HPDE6-E6E7 (cell line): ENCODE measurements at regions not wholly inside any gene's neighbourhood (a gene's known extent, or its start where the extent isn't known, plus 50 kb on each side); places are given as distances from the start of the nearest gene placed in this dataset.

ENCODE experiments used
- DNase-seq: peaks from one replicate; pipeline ENCODE4 v3.0.0; 2011; ENCODE audit warnings: missing footprints; ENCODE audit errors: extremely low spot score

GRCh38 chr4:36493251-36493650 lies 211.8 kb downstream of the DTHD1 start:
- no peak for DNase-seq

- DNase-seq = no peak
Observed at GRCh38 chr4:36494016-36494415, 212.6 kb downstream of the DTHD1 start.

- no peak for DNase-seq
Observed at GRCh38 chr4:36494747-36495146, 213.3 kb downstream of the DTHD1 start.

- DNase-seq = peak; percentile 21
Observed at GRCh38 chr4:36502350-36502749, 220.9 kb downstream of the DTHD1 start.

- no peak for DNase-seq
Observed at GRCh38 chr4:36508394-36508793, 227.0 kb downstream of the DTHD1 start.

GRCh38 chr4:36509845-36510244 lies 228.4 kb downstream of the DTHD1 start:
- DNase-seq = no peak

- no peak for DNase-seq
Observed at GRCh38 chr4:36511785-36512184, 230.4 kb downstream of the DTHD1 start.

- no peak for DNase-seq
Observed at GRCh38 chr4:36516522-36517095, 235.2 kb downstream of the DTHD1 start.

- DNase-seq = no peak
Observed at GRCh38 chr4:36523182-36523581, 241.8 kb downstream of the DTHD1 start.

GRCh38 chr4:36532670-36533379 lies 251.4 kb downstream of the DTHD1 start:
- no peak for DNase-seq

GRCh38 chr4:36533944-36534343 lies 252.5 kb downstream of the DTHD1 start:
- DNase-seq = no peak

- DNase-seq = no peak
Observed at GRCh38 chr4:36547383-36547782, 266.0 kb downstream of the DTHD1 start.

GRCh38 chr4:36549252-36549651 lies 267.8 kb downstream of the DTHD1 start:
- DNase-seq = no peak

- DNase-seq = no peak
Observed at GRCh38 chr4:36549992-36550391, 268.6 kb downstream of the DTHD1 start.

- DNase-seq = no peak
Observed at GRCh38 chr4:36551697-36552214, 270.3 kb downstream of the DTHD1 start.

- DNase-seq = no peak
Observed at GRCh38 chr4:36553029-36553428, 271.6 kb downstream of the DTHD1 start.

- no peak for DNase-seq
Observed at GRCh38 chr4:36553453-36553852, 272.0 kb downstream of the DTHD1 start.

GRCh38 chr4:36556984-36557383 lies 275.6 kb downstream of the DTHD1 start:
- no peak for DNase-seq

- DNase-seq = no peak
Observed at GRCh38 chr4:36568575-36568974, 287.2 kb downstream of the DTHD1 start.

- DNase-seq = no peak
Observed at GRCh38 chr4:36573441-36573840, 292.0 kb downstream of the DTHD1 start.

- no peak for DNase-seq
Observed at GRCh38 chr4:36574816-36575215, 293.4 kb downstream of the DTHD1 start.

- no peak for DNase-seq
Observed at GRCh38 chr4:36582198-36582597, 300.8 kb downstream of the DTHD1 start.

- no peak for DNase-seq
Observed at GRCh38 chr4:36587909-36588472, 306.6 kb downstream of the DTHD1 start.
